Mesothelial cell of epicardium (in vitro differentiated cells): ENCODE measurements at regions not wholly inside any gene's neighbourhood (a gene's known extent, or its start where the extent isn't known, plus 50 kb on each side); places are given as distances from the start of the nearest gene placed in this dataset.

ENCODE experiments used
- DNase-seq, 2 experiments: peaks; one replicate each; pipeline ENCODE4 v3.0.0; 2021; ENCODE audit warnings: low spot score in 2 of 2; ENCODE audit not compliant: unreplicated experiment in 2 of 2
- H3K27ac Mint-ChIP-seq: 2 replicates; pipeline ENCODE4 v1.8.0; 2021; ENCODE audit warnings: mixed read lengths
- H3K27me3 Mint-ChIP-seq: 2 replicates; pipeline ENCODE4 v1.8.0; 2021; ENCODE audit warnings: low read depth, mixed read lengths
- H3K36me3 Mint-ChIP-seq: 2 replicates; pipeline ENCODE4 v1.8.0; 2021; ENCODE audit warnings: mixed read lengths
- H3K4me1 Mint-ChIP-seq: 2 replicates; pipeline ENCODE4 v1.8.0; 2021; ENCODE audit warnings: mixed read lengths
- H3K4me3 Mint-ChIP-seq: 2 replicates; pipeline ENCODE4 v1.8.0; 2021; ENCODE audit warnings: mild to moderate bottlenecking, moderate library complexity, mixed read lengths
- H3K9me3 Mint-ChIP-seq: 2 replicates; pipeline ENCODE4 v1.8.0; 2021; ENCODE audit warnings: mixed read lengths
- TF ChIP-seq, protein P1 (sequence below): fragments of 200-600 bp; sonication (generic); IDR thresholded peaks from one replicate; pipeline ENCODE4 v1.5.0; 2021; ENCODE audit warnings: antibody characterized with exemption; ENCODE audit not compliant: unreplicated experiment

DNA sequence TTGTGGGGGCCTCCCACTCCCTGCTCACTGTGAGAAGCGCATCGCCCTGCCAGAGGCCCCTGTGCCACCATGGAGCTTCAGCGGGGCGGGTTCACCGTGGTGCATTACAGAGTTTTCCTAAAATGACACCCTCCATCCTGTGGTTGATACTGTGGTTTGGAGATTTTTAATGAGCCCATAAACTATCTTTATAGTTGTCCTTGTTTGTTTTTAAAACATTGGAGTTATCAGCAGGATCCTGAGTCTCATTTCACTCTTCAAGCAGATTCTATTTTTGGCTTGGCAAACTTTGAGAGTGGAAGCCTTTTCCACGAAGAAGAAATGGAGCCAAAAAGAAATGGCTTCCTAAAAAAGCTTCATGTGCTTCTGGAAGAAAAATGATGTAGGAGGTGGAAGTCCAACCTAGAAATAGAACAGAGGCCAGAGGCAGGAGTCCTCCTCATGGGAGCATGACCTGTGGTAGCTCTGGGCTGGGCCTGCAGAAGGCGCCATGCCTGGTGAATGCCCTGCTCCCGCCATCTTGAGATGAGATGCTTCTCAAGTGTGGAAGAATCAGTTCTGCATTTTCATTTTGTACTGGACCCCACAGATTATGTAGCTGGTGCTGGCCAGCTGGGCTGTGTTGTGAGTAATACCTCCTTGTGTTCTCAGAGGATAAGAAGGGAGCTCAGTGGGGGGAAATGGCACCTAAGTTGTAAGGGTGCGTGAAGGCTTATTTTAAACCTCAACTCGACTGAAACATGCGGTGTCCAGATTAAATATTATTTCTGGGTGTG is 79.0 kb upstream of the RAI14 start:
- Mint-ChIP-seq H3K4me3 (no peak overlapping the region), H3K36me3 (no peaks in the 10 kb centered on the region), H3K4me1 (peaks cover 8% of the 10 kb centered on the region), H3K9me3 (peaks cover 4% of the 10 kb centered on the region), H3K27ac (peak overlapping the region; percentile 72), H3K27me3 (no peaks in the 10 kb centered on the region)
- TF ChIP-seq, protein P1, sequence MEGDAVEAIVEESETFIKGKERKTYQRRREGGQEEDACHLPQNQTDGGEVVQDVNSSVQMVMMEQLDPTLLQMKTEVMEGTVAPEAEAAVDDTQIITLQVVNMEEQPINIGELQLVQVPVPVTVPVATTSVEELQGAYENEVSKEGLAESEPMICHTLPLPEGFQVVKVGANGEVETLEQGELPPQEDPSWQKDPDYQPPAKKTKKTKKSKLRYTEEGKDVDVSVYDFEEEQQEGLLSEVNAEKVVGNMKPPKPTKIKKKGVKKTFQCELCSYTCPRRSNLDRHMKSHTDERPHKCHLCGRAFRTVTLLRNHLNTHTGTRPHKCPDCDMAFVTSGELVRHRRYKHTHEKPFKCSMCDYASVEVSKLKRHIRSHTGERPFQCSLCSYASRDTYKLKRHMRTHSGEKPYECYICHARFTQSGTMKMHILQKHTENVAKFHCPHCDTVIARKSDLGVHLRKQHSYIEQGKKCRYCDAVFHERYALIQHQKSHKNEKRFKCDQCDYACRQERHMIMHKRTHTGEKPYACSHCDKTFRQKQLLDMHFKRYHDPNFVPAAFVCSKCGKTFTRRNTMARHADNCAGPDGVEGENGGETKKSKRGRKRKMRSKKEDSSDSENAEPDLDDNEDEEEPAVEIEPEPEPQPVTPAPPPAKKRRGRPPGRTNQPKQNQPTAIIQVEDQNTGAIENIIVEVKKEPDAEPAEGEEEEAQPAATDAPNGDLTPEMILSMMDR, result no peak
- no peak for DNase-seq

DNA sequence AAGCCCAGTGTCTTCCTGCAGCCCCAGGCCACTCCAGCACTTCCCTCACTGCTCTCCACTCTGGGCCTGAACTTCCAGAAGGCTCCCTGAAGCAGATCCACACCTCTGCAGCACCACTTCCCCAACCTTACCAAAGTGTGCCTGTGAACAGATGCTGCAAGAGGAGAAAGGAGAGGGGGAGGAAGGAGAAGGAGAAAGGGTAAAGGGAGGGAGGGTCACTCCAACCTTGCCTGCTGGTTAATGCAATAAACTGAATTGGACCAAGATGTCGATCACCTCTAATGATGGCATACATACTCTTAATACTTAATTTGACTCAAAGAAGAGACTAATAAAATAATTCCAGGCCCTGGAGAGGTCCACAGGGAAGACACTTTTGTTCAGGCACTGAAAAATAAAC is 77.2 kb upstream of the RAI14 start:
- DNase-seq, result no peak
- Mint-ChIP-seq H3K27me3 (no peaks in the 10 kb centered on the region), H3K4me3 (no peak overlapping the region), H3K4me1 (peaks cover 8% of the 10 kb centered on the region), H3K9me3 (peaks cover 4% of the 10 kb centered on the region), H3K36me3 (no peaks in the 10 kb centered on the region), H3K27ac (no peak overlapping the region)
- TF ChIP-seq, protein P1, result no peak

DNA sequence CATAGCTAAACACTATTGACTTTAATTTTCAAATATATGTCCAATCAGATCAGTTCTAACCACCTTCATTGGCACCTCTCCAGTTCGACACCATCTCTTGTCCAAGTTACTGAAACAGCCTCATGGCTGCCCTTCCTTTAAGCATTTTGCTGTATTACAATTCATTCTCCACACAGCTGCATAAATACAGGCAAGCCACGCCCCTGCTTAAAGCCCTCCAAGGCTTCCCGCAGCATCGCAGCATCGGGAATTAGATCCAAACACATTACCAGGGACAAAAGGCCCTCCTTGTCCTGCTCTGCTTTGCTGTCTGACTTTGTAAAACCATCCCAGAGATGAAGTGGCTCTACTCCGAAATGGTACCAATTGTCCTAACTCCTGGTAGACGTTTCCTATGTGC is 75.1 kb upstream of the RAI14 start:
- H3K27ac Mint-ChIP-seq, result no peak overlapping the region
- H3K9me3 Mint-ChIP-seq, result peaks cover 8% of the 10 kb centered on the region
- TF ChIP-seq, protein P1, result no peak
- no peak overlapping the region for H3K4me3 Mint-ChIP-seq
- H3K27me3 Mint-ChIP-seq, result no peaks in the 10 kb centered on the region
- peaks cover 6% of the 10 kb centered on the region for H3K4me1 Mint-ChIP-seq
- peaks cover 3% of the 10 kb centered on the region for H3K36me3 Mint-ChIP-seq
- DNase-seq, result no peak

DNA sequence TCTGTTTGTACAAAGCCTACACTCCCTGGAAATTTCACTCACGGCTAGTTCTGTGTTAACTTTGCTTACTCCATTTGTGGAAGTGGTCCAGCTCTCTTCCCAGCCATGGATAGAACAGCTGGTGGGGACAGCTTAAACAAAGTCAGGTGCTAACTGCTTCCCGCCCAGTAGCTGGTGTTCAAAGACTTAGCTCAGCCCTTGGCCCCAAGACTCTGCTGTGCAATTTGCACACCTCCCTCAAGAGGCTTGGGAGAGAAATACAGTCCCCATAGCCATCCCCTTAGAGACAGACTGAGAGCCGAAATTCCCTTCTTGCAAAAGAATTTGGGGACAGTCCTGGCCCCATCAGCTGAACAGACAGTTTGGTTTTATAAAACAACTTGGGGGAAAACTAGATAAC is 73.8 kb upstream of the RAI14 start:
- Mint-ChIP-seq H3K36me3 (peaks cover 3% of the 10 kb centered on the region), H3K27me3 (no peaks in the 10 kb centered on the region), H3K9me3 (peaks cover 8% of the 10 kb centered on the region), H3K27ac (no peak overlapping the region), H3K4me3 (no peak overlapping the region), H3K4me1 (peaks cover 14% of the 10 kb centered on the region)
- TF ChIP-seq, protein P1, result no peak
- DNase-seq, result no peak

DNA sequence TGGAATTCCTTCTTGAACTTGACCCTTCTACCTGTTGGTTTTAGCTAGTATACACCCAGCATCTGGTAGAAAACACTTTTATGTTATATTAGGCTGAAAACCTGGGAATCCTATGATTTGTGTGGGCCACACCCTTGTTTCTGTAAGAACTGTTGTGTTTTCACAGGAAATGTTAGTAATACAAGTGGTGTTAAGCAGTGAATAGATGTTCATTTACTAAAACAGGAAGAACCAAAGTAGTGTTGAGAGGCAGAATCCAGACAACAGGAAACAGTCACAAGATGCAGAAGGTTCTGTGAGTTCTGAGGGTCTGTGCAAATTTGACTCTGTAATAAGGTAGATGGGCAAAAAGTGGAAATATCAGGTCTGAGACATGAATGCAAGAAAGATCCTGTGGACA is 73.0 kb upstream of the RAI14 start:
- H3K27me3 Mint-ChIP-seq, result no peaks in the 10 kb centered on the region
- DNase-seq, result no peak
- H3K27ac Mint-ChIP-seq, result no peak overlapping the region
- peaks cover 21% of the 10 kb centered on the region for H3K4me1 Mint-ChIP-seq
- peaks cover 8% of the 10 kb centered on the region for H3K9me3 Mint-ChIP-seq
- no peak overlapping the region for H3K4me3 Mint-ChIP-seq
- H3K36me3 Mint-ChIP-seq, result peaks cover 3% of the 10 kb centered on the region
- TF ChIP-seq, protein P1, result no peak
